ENCODE measurements at regions not wholly inside any gene's neighbourhood (a gene's known extent, or its start where the extent isn't known, plus 50 kb on each side); places are given as distances from the start of the nearest gene placed in this dataset.

DNA sequence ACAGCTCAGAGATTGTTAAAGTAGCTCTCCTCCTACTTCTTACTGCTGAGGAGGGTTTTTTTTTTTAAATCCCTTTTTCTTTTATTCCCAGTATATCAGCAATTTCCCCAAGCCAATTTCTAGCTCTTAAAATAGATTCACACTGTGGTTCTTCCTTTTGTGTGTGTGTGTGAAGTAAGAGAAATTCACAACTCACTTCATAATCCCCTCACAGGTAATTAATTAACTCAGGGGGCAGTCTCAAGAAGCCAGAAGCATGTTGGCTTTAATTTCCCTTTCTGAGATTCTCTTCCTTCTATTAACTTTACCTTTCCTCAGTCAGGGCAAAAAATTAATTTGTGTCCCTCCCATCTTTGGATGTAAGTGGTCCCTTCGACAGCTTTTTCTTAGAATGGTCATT is 71.0 kb upstream of the HMHB1 start:
- TF ChIP-seq, protein P1, sequence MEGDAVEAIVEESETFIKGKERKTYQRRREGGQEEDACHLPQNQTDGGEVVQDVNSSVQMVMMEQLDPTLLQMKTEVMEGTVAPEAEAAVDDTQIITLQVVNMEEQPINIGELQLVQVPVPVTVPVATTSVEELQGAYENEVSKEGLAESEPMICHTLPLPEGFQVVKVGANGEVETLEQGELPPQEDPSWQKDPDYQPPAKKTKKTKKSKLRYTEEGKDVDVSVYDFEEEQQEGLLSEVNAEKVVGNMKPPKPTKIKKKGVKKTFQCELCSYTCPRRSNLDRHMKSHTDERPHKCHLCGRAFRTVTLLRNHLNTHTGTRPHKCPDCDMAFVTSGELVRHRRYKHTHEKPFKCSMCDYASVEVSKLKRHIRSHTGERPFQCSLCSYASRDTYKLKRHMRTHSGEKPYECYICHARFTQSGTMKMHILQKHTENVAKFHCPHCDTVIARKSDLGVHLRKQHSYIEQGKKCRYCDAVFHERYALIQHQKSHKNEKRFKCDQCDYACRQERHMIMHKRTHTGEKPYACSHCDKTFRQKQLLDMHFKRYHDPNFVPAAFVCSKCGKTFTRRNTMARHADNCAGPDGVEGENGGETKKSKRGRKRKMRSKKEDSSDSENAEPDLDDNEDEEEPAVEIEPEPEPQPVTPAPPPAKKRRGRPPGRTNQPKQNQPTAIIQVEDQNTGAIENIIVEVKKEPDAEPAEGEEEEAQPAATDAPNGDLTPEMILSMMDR (IDR thresholded peaks at IDR 0.05): no peak
- no peak for TF ChIP-seq POLR2A (IDR thresholded peaks at IDR 0.05)

All from body of pancreas (tissue), 4 donors.